HCT116 (cell line): ENCODE measurements at regions not wholly inside any gene's neighbourhood (a gene's known extent, or its start where the extent isn't known, plus 50 kb on each side); places are given as distances from the start of the nearest gene placed in this dataset.

ENCODE experiments used
- ATAC-seq: fragments of 200-7000 bp; cut with Tn5 transposase; 2 replicates; pipeline ENCODE4 v1.9.1; 2020; ENCODE audit warnings: mild to moderate bottlenecking, moderate library complexity
- BruUV-seq: library from RNA; stranded (reverse); fragments of 400-500 nt; replicated peaks from 2 replicates; lab custom pipeline; 2021; lab: Mats Ljungman, UMichigan
- CTCF ChIA-PET: fragments of 300-600 bp; sonication (Branson Sonifier 250); formaldehyde crosslinking; loops from one replicate; lab custom pipeline; 2021; ENCODE audit warnings: antibody characterized with exemption; lab: Charles Lee
- POLR2A ChIA-PET: fragments of 300-600, 350-600 bp; sonication (Branson Sonifier 250); formaldehyde crosslinking; loops from one replicate; lab custom pipeline; 2021; ENCODE audit warnings: antibody characterized with exemption; lab: Charles Lee
- RAD21 ChIA-PET, 2 experiments: fragments of 300-600 bp; sonication (Branson Sonifier 250); formaldehyde crosslinking; loops; one replicate each; lab custom pipeline; 2023; ENCODE audit warnings: low total read pairs in 2 of 2; ENCODE audit not compliant: uncharacterized antibody in 2 of 2, unreplicated experiment in 2 of 2, low non-redundant PET in 1 of 2; lab: Charles Lee
- DNase-seq: peaks from one replicate; pipeline ENCODE4 v3.0.0-alpha.2; 2010; ENCODE audit warnings: low read depth, low spot score
- H2AFZ ChIP-seq: fragments of 200-600 bp; shearing (Covaris generic), sonication (generic); 2 replicates; pipeline ENCODE4 v1.6.1; 2017; ENCODE audit warnings: low read depth, mixed run types, mixed read lengths, antibody characterized with exemption, low read length; ENCODE audit not compliant: poor library complexity, severe bottlenecking
- H3K27ac ChIP-seq: 2 replicates; pipeline ENCODE4 v1.5.1; 2012; ENCODE audit warnings: low read depth, low read length
- H3K27me3 ChIP-seq: fragments of 200-600 bp; sonication (generic); 2 replicates; pipeline ENCODE4 v1.6.1; 2016; ENCODE audit warnings: mixed run types, low read length, mixed read lengths; ENCODE audit not compliant: insufficient read depth
- H3K36me3 ChIP-seq, 2 experiments: fragments of 200-500 bp in 1 of 2; fragments of 200-600 bp in 1 of 2; sonication (Bioruptor generic) in 1 of 2; sonication (generic) in 1 of 2; 2 replicates each; pipeline versions ENCODE4 v1.5.1 to v1.6.1; 2014 to 2016; ENCODE audit warnings: low read length in 2 of 2, inconsistent platforms in 1 of 2, mixed read lengths in 1 of 2, mixed run types in 1 of 2; ENCODE audit not compliant: insufficient read depth in 2 of 2, control insufficient read depth in 1 of 2
- H3K4me1 ChIP-seq, 2 experiments: fragments of 200-600 bp in 1 of 2; sonication (generic) in 1 of 2; 2 replicates each; pipeline versions ENCODE4 v1.5.1 to v1.6.1; 2012 to 2017; ENCODE audit warnings: low read length in 2 of 2, inconsistent platforms in 1 of 2, mild to moderate bottlenecking in 1 of 2, mixed read lengths in 1 of 2, mixed run types in 1 of 2, moderate library complexity in 1 of 2; ENCODE audit not compliant: insufficient read depth in 2 of 2, control insufficient read depth in 1 of 2
- H3K4me2 ChIP-seq: fragments of 200-600 bp; sonication (generic); 2 replicates; pipeline ENCODE4 v1.6.1; 2017; ENCODE audit warnings: mixed run types, low read length, mixed read lengths
- H3K4me3 ChIP-seq, 2 experiments: fragments of 200-600 bp in 1 of 2; sonication (generic) in 1 of 2; replicated peaks in 1 of 2; 2 replicates each; pipeline ENCODE4 v1.5.1; 2011 to 2016; ENCODE audit warnings: low read length in 2 of 2, control low read depth in 1 of 2, low read depth in 1 of 2, mild to moderate bottlenecking in 1 of 2, mixed read lengths in 1 of 2, mixed run types in 1 of 2
- H3K79me2 ChIP-seq: fragments of 200-600 bp; sonication (generic); 2 replicates; pipeline ENCODE4 v1.6.1; 2017; ENCODE audit warnings: mild to moderate bottlenecking, mixed run types, low read length, moderate library complexity, mixed read lengths; ENCODE audit not compliant: insufficient read depth
- H3K9ac ChIP-seq: fragments of 200-600 bp; sonication (generic); 2 replicates; pipeline ENCODE4 v1.6.1; 2016; ENCODE audit warnings: low read length, mixed read lengths
- H3K9me2 ChIP-seq: fragments of 200-600 bp; sonication (generic), shearing (Covaris generic); 2 replicates; pipeline ENCODE4 v1.6.1; 2017; ENCODE audit warnings: mixed run types, mild to moderate bottlenecking, moderate library complexity; ENCODE audit not compliant: insufficient read depth
- H3K9me3 ChIP-seq, 2 experiments: fragments of 200-500 bp in 1 of 2; fragments of 200-600 bp in 1 of 2; sonication (Bioruptor generic) in 1 of 2; sonication (generic) in 1 of 2; 2 replicates each; pipeline ENCODE4 v1.6.1; 2014 to 2017; ENCODE audit warnings: low read length in 2 of 2, mixed read lengths in 2 of 2, inconsistent platforms in 1 of 2, low read depth in 1 of 2, mild to moderate bottlenecking in 1 of 2, mixed run types in 1 of 2, moderate library complexity in 1 of 2; ENCODE audit not compliant: control insufficient read depth in 1 of 2, insufficient read depth in 1 of 2
- H4K20me1 ChIP-seq: fragments of 200-600 bp; sonication (generic), shearing (Covaris generic); 2 replicates; pipeline ENCODE4 v1.6.1; 2017; ENCODE audit warnings: mixed run types, mild to moderate bottlenecking, moderate library complexity; ENCODE audit not compliant: insufficient read depth
- CBX3 ChIP-seq: IDR thresholded peaks from 2 replicates; pipeline ENCODE4 v1.6.1; 2012; ENCODE audit warnings: low read depth
- CEBPB ChIP-seq: IDR thresholded peaks from 2 replicates; pipeline ENCODE4 v1.6.1; 2012; ENCODE audit warnings: low read depth
- EGR1 ChIP-seq: IDR thresholded peaks from 2 replicates; pipeline ENCODE4 v1.6.1; 2012; ENCODE audit warnings: low read depth
- ELF1 ChIP-seq: IDR thresholded peaks from 2 replicates; pipeline ENCODE4 v1.6.1; 2012; ENCODE audit warnings: low read depth, borderline replicate concordance
- EZH2 ChIP-seq: fragments of 200-600 bp; sonication (generic); IDR thresholded peaks from 2 replicates; pipeline ENCODE4 v1.6.1; 2017; ENCODE audit warnings: antibody characterized with exemption, mixed run types
- EZH2phosphoT487 ChIP-seq: fragments of 200-600 bp; IDR thresholded peaks from 2 replicates; pipeline ENCODE4 v1.6.1; 2018; ENCODE audit warnings: antibody characterized with exemption, borderline replicate concordance
- FOSL1 ChIP-seq: IDR thresholded peaks from 2 replicates; pipeline ENCODE4 v1.6.1; 2012; ENCODE audit warnings: low read depth
- JUND ChIP-seq: IDR thresholded peaks from 2 replicates; pipeline ENCODE4 v1.6.1; 2012
- POLR2AphosphoS5 ChIP-seq: IDR thresholded peaks from 2 replicates; pipeline ENCODE4 v1.6.1; 2011; ENCODE audit warnings: mild to moderate bottlenecking, low read depth, low read length, moderate library complexity
- RAD21 ChIP-seq: IDR thresholded peaks from 2 replicates; pipeline ENCODE4 v1.6.1; 2012; ENCODE audit warnings: low read depth, mild to moderate bottlenecking
- SIN3A ChIP-seq: IDR thresholded peaks from 2 replicates; pipeline ENCODE4 v1.6.1; 2012; ENCODE audit warnings: low read depth
- SP1 ChIP-seq: IDR thresholded peaks from 2 replicates; pipeline ENCODE4 v1.6.1; 2012; ENCODE audit warnings: low read depth
- SRF ChIP-seq: IDR thresholded peaks from 2 replicates; pipeline ENCODE4 v1.6.1; 2012; ENCODE audit warnings: low read depth
- TCF7L2 ChIP-seq: IDR thresholded peaks from 2 replicates; pipeline ENCODE4 v1.7.0; 2011; ENCODE audit warnings: borderline replicate concordance, inconsistent platforms; ENCODE audit not compliant: insufficient read depth, insufficient read length; ENCODE audit errors: extremely low read depth
- YY1 ChIP-seq: IDR thresholded peaks from 2 replicates; pipeline ENCODE4 v1.6.1; 2011; ENCODE audit warnings: low read length, low read depth, moderate library complexity, mild to moderate bottlenecking; ENCODE audit not compliant: insufficient replicate concordance; ENCODE audit errors: extremely low read depth
- ZNF274 ChIP-seq: fragments of 200-500 bp; sonication (Bioruptor generic); IDR thresholded peaks from 2 replicates; pipeline ENCODE4 v1.6.1; 2014; ENCODE audit warnings: mild to moderate bottlenecking, low read depth, low read length, inconsistent platforms
- intact Hi-C: fragments of 100-400 bp; cut with micrococcal nuclease; formaldehyde crosslinking; loops from 2 replicates; pipeline ENCODE4 v1.10.0; 2022
- TF ChIP-seq, protein P1 (sequence below), 3 experiments: fragments of 200-600 bp in 1 of 3; sonication (generic) in 1 of 3; IDR thresholded peaks in 2 of 3; conservative IDR thresholded peaks in 1 of 3; 2 replicates each; pipeline ENCODE4 v1.5.1; 2012 to 2017; ENCODE audit warnings: low read depth in 2 of 3, low read length in 2 of 3, antibody characterized with exemption in 1 of 3, borderline replicate concordance in 1 of 3, control low read depth in 1 of 3, mild to moderate bottlenecking in 1 of 3, mixed read lengths in 1 of 3, mixed run types in 1 of 3, moderate library complexity in 1 of 3; ENCODE audit not compliant: insufficient read depth in 1 of 3
- TF ChIP-seq, protein P2 (sequence below): IDR thresholded peaks from 2 replicates; pipeline ENCODE4 v1.6.1; 2012
- TF ChIP-seq, protein P3 (sequence below): IDR thresholded peaks from 2 replicates; pipeline ENCODE4 v1.6.1; 2012
- TF ChIP-seq, protein P4 (sequence below): IDR thresholded peaks from 2 replicates; pipeline ENCODE4 v1.6.1; 2012; ENCODE audit warnings: low read depth

DNA sequence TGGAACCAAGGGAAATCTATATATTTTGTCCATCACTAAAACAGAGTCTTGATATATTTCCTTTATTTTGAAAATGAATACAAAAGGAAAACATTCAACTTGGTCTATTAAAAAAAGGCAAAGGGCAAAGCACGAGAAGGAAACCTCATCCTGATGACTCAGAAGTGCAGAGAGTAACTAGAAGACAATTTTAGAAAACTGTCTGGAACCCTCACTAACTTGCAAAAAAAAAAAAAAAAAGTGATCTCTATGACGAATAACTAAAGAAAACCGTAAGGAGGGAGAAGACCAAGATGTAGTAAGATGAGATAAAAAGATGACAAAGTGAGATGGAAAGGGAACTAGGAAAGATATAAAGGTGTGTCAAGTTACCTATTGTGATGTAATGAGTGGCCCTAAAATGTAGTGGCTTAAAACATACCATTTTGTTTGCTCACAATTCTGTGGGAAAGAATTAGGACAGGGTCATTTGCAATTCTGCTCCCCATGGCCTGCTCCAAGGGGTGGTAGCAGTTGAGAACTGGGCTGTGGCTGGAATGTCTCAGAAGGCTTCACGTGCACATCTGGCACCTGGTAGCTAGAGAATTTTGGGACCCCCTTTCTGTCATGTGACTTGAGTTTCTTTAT lies 303.0 kb downstream of the DYSF start (continued):
- TF ChIP-seq, protein P1, sequence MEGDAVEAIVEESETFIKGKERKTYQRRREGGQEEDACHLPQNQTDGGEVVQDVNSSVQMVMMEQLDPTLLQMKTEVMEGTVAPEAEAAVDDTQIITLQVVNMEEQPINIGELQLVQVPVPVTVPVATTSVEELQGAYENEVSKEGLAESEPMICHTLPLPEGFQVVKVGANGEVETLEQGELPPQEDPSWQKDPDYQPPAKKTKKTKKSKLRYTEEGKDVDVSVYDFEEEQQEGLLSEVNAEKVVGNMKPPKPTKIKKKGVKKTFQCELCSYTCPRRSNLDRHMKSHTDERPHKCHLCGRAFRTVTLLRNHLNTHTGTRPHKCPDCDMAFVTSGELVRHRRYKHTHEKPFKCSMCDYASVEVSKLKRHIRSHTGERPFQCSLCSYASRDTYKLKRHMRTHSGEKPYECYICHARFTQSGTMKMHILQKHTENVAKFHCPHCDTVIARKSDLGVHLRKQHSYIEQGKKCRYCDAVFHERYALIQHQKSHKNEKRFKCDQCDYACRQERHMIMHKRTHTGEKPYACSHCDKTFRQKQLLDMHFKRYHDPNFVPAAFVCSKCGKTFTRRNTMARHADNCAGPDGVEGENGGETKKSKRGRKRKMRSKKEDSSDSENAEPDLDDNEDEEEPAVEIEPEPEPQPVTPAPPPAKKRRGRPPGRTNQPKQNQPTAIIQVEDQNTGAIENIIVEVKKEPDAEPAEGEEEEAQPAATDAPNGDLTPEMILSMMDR (IDR thresholded peaks at IDR 0.05 in 2 of 3, conservative IDR thresholded peaks at IDR 0.05 in 1 of 3; ENCODE audit: borderline replicate concordance in 1 of 3, insufficient read depth in 1 of 3, low read depth in 2 of 3, low read length in 2 of 3), result no peak
- TF ChIP-seq EZH2, result no peak
- TF ChIP-seq RAD21, result no peak
- TF ChIP-seq, protein P2, sequence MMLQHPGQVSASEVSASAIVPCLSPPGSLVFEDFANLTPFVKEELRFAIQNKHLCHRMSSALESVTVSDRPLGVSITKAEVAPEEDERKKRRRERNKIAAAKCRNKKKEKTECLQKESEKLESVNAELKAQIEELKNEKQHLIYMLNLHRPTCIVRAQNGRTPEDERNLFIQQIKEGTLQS, result no peak
- no peak for TF ChIP-seq SRF
- TF ChIP-seq, all 23 proteins: peak for 0

DNA sequence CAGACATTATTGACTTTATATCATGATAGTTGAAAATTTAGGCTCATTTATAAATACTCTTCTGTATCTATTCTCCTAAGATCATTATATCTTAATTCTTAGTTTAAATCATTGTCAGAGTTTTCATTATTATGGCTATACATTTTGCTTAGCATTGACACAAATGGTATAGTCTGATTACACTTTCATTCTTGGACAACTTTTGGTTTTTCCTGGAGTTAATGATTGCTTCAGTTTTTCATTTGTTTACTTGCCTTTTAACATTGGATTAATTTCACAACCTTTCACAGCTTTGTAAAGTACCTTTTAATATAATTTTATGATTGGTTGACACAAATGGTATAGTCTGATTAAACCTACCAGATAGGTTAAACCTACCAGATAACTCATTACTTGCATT lies 298.2 kb downstream of the DYSF start:
- no TSS peak for BruUV-seq
- H4K20me1 ChIP-seq, result no peaks in the 10 kb centered on the region
- H3K9me2 ChIP-seq, result no peaks in the 10 kb centered on the region
- no peaks in the 10 kb centered on the region for H3K79me2 ChIP-seq
- peaks cover 25 to 43% of the 10 kb centered on the region in 2 experiments for H3K4me1 ChIP-seq
- ATAC-seq (no peak), DNase-seq (no peak)
- H2AFZ ChIP-seq, result no peak overlapping the region
- CTCF ChIA-PET, result no interaction called here
- no peak overlapping the region for H3K4me2 ChIP-seq
- no peak overlapping the region for H3K9ac ChIP-seq
- RAD21 ChIA-PET, result no interaction called here
- no peak overlapping the region for H3K4me3 ChIP-seq
- H3K36me3 ChIP-seq, result no peaks in the 10 kb centered on the region
- POLR2A ChIA-PET, result no interaction called here
- no peak overlapping the region for H3K27ac ChIP-seq
- H3K27me3 ChIP-seq, result no peaks in the 10 kb centered on the region
- no peak for TF ChIP-seq YY1
- no peak for TF ChIP-seq JUND
- TF ChIP-seq SRF, result no peak
- TF ChIP-seq EZH2, result no peak
- TF ChIP-seq, protein P3, sequence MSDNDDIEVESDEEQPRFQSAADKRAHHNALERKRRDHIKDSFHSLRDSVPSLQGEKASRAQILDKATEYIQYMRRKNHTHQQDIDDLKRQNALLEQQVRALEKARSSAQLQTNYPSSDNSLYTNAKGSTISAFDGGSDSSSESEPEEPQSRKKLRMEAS, result no peak
- TF ChIP-seq POLR2AphosphoS5, result no peak
- TF ChIP-seq EZH2phosphoT487, result no peak
- TF ChIP-seq CBX3, result no peak
- TF ChIP-seq TCF7L2, result no peak
- no peak for TF ChIP-seq SP1
- TF ChIP-seq, protein P2, result no peak
- TF ChIP-seq, protein P4, sequence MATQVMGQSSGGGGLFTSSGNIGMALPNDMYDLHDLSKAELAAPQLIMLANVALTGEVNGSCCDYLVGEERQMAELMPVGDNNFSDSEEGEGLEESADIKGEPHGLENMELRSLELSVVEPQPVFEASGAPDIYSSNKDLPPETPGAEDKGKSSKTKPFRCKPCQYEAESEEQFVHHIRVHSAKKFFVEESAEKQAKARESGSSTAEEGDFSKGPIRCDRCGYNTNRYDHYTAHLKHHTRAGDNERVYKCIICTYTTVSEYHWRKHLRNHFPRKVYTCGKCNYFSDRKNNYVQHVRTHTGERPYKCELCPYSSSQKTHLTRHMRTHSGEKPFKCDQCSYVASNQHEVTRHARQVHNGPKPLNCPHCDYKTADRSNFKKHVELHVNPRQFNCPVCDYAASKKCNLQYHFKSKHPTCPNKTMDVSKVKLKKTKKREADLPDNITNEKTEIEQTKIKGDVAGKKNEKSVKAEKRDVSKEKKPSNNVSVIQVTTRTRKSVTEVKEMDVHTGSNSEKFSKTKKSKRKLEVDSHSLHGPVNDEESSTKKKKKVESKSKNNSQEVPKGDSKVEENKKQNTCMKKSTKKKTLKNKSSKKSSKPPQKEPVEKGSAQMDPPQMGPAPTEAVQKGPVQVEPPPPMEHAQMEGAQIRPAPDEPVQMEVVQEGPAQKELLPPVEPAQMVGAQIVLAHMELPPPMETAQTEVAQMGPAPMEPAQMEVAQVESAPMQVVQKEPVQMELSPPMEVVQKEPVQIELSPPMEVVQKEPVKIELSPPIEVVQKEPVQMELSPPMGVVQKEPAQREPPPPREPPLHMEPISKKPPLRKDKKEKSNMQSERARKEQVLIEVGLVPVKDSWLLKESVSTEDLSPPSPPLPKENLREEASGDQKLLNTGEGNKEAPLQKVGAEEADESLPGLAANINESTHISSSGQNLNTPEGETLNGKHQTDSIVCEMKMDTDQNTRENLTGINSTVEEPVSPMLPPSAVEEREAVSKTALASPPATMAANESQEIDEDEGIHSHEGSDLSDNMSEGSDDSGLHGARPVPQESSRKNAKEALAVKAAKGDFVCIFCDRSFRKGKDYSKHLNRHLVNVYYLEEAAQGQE, result no peak
- TF ChIP-seq FOSL1, result no peak
- TF ChIP-seq CEBPB, result no peak
- no peak for TF ChIP-seq RAD21
- no peak for TF ChIP-seq SIN3A
- TF ChIP-seq EGR1, result no peak
- TF ChIP-seq ZNF274, result no peak
- TF ChIP-seq ELF1, result no peak
- intact Hi-C loops, result no loop called here
- H3K9me3 ChIP-seq, result no peaks in the 10 kb centered on the region
